ENCODE measurements at regions not wholly inside any gene's neighbourhood (a gene's known extent, or its start where the extent isn't known, plus 50 kb on each side); places are given as distances from the start of the nearest gene placed in this dataset.

DNA sequence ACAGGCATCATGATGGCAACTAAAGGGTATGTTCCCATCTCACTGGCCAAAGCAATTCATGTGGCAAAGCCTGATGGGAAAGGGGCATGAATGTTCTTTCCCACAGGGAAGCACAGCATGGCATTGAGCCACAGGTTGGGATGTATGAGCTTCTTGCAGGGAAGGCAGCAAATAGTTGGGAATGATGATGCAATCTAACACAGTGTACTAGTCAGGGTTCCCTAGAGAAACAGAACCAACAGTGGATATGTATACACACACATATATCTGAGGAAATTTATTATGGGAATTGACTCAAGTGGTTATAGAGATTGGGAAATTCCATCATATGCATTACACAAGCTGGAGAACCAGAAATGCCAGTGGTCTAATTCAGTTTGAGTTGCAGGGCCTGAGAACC lies 253.6 kb upstream of the NPVF start:
- ATAC-seq (ENCODE audit: poor library complexity) (no peak), DNase-seq (no peak)
- Histone ChIP-seq H3K9me3 (ENCODE audit: control insufficient read depth in 1 of 2, insufficient read depth in 1 of 2, low read length in 2 of 2) (no peaks in the 10 kb centered on the region), H3K36me3 (ENCODE audit: insufficient read depth, low read length) (no peaks in the 10 kb centered on the region), H3K27me3 (ENCODE audit: control insufficient read depth in 1 of 2, insufficient read depth in 2 of 2, low read length in 2 of 2) (peaks cover 0 to 2% of the 10 kb centered on the region in 2 experiments), H3K27ac (ENCODE audit: low read depth in 1 of 2, low read length in 2 of 2) (no peak overlapping the region), H3K4me3 (ENCODE audit: low read length) (no peak overlapping the region), H3K4me1 (ENCODE audit: insufficient read depth, low read length) (no peaks in the 10 kb centered on the region)
- H3K4me1 Mint-ChIP-seq (ENCODE audit: low read depth): no peaks in the 10 kb centered on the region
- H3K27me3 Mint-ChIP-seq: peaks cover 7% of the 10 kb centered on the region
- CTCF ChIA-PET: no interaction called here
- POLR2A ChIA-PET: no interaction called here
- intact Hi-C loops (cut with DNase I, micrococcal nuclease): no loop called here
- no peak overlapping the region for H3K4me3 Mint-ChIP-seq
- H3K27ac Mint-ChIP-seq: no peak overlapping the region
- no peaks in the 10 kb centered on the region for H3K36me3 Mint-ChIP-seq (ENCODE audit: low read depth)
- TF ChIP-seq, protein P1, sequence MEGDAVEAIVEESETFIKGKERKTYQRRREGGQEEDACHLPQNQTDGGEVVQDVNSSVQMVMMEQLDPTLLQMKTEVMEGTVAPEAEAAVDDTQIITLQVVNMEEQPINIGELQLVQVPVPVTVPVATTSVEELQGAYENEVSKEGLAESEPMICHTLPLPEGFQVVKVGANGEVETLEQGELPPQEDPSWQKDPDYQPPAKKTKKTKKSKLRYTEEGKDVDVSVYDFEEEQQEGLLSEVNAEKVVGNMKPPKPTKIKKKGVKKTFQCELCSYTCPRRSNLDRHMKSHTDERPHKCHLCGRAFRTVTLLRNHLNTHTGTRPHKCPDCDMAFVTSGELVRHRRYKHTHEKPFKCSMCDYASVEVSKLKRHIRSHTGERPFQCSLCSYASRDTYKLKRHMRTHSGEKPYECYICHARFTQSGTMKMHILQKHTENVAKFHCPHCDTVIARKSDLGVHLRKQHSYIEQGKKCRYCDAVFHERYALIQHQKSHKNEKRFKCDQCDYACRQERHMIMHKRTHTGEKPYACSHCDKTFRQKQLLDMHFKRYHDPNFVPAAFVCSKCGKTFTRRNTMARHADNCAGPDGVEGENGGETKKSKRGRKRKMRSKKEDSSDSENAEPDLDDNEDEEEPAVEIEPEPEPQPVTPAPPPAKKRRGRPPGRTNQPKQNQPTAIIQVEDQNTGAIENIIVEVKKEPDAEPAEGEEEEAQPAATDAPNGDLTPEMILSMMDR (IDR thresholded peaks at IDR 0.05): no peak
- H3K9me3 Mint-ChIP-seq: no peaks in the 10 kb centered on the region

DNA sequence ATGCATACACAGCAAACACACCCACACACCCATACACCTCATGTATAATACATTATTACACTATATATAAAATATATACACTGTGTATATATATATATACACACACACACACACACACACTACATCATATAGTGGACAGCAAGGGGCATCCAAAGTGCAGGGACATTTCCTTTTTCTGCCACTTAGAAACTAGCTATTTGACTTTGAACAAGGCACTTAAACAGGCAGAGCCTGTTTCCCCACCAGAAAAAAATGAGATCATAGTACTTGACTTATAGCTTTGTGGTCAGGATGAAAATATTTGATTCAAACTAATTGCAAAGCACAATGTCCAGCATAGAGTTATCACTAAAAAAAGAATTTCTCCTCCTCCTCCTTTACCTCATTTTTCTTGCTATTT lies 254.3 kb upstream of the NPVF start:
- H3K27ac ChIP-seq (ENCODE audit: low read depth in 1 of 2, low read length in 2 of 2): no peak overlapping the region
- no peaks in the 10 kb centered on the region for H3K36me3 ChIP-seq (ENCODE audit: insufficient read depth, low read length)
- intact Hi-C loops (cut with DNase I, micrococcal nuclease): no loop called here
- ChIA-PET CTCF (no interaction called here), POLR2A (no interaction called here)
- H3K4me3 Mint-ChIP-seq: no peak overlapping the region
- ATAC-seq (ENCODE audit: poor library complexity) (no peak), DNase-seq (no peak)
- no peaks in the 10 kb centered on the region for H3K36me3 Mint-ChIP-seq (ENCODE audit: low read depth)
- H3K27me3 Mint-ChIP-seq: peaks cover 7% of the 10 kb centered on the region
- no peak overlapping the region for H3K4me3 ChIP-seq (ENCODE audit: low read length)
- H3K9me3 Mint-ChIP-seq: no peaks in the 10 kb centered on the region
- H3K27ac Mint-ChIP-seq: no peak overlapping the region
- peaks cover 0 to 2% of the 10 kb centered on the region in 2 experiments for H3K27me3 ChIP-seq (ENCODE audit: control insufficient read depth in 1 of 2, insufficient read depth in 2 of 2, low read length in 2 of 2)
- no peaks in the 10 kb centered on the region for H3K4me1 Mint-ChIP-seq (ENCODE audit: low read depth)
- no peaks in the 10 kb centered on the region for H3K9me3 ChIP-seq (ENCODE audit: control insufficient read depth in 1 of 2, insufficient read depth in 1 of 2, low read length in 2 of 2)
- TF ChIP-seq, protein P1 (IDR thresholded peaks at IDR 0.05): no peak
- H3K4me1 ChIP-seq (ENCODE audit: insufficient read depth, low read length): no peaks in the 10 kb centered on the region

DNA sequence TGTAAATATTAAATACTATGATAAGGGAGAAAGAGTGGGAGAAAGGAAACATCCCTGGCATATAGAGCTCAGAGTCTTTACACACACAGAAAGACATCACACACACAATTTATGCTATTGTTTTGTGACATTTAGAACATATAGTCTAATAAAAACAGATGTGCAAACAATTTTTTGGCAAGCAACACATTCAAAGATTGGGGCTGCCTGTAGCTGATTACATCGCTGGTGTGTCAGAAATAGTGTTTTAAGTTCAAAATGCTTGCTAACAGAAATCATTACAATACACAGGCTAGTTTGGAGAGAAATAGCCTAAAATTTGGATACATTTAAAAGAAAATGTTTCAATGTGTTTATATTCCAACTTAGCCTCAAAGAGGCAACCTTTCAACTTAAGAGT lies 256.7 kb upstream of the NPVF start:
- Histone ChIP-seq H3K4me1 (ENCODE audit: insufficient read depth, low read length) (no peaks in the 10 kb centered on the region), H3K27ac (ENCODE audit: low read depth in 1 of 2, low read length in 2 of 2) (no peak overlapping the region), H3K4me3 (ENCODE audit: low read length) (no peak overlapping the region), H3K9me3 (ENCODE audit: control insufficient read depth in 1 of 2, insufficient read depth in 1 of 2, low read length in 2 of 2) (no peaks in the 10 kb centered on the region), H3K27me3 (ENCODE audit: control insufficient read depth in 1 of 2, insufficient read depth in 2 of 2, low read length in 2 of 2) (peaks cover 0 to 2% of the 10 kb centered on the region in 2 experiments), H3K36me3 (ENCODE audit: insufficient read depth, low read length) (no peaks in the 10 kb centered on the region)
- DNase-seq: no peak
- POLR2A ChIA-PET: no interaction called here
- no peaks in the 10 kb centered on the region for H3K36me3 Mint-ChIP-seq (ENCODE audit: low read depth)
- H3K27me3 Mint-ChIP-seq: peaks cover 7% of the 10 kb centered on the region
- H3K4me1 Mint-ChIP-seq (ENCODE audit: low read depth): no peaks in the 10 kb centered on the region
- ATAC-seq (ENCODE audit: poor library complexity): no peak
- intact Hi-C loops (cut with DNase I, micrococcal nuclease): no loop called here
- no peak overlapping the region for H3K27ac Mint-ChIP-seq
- H3K4me3 Mint-ChIP-seq: no peak overlapping the region
- TF ChIP-seq, protein P1 (IDR thresholded peaks at IDR 0.05): no peak
- CTCF ChIA-PET: no interaction called here
- H3K9me3 Mint-ChIP-seq: no peaks in the 10 kb centered on the region
